Lung (tissue), 11 donors: ENCODE measurements at regions not wholly inside any gene's neighbourhood (a gene's known extent, or its start where the extent isn't known, plus 50 kb on each side); places are given as distances from the start of the nearest gene placed in this dataset.

ENCODE experiments used
- ATAC-seq: fragments of 200-7000 bp; cut with Tn5 transposase; one replicate; pipeline ENCODE4 v1.9.1; 2020; ENCODE audit warnings: moderate number of reproducible peaks; ENCODE audit not compliant: insufficient read depth, low FRiP score
- DNase-seq, 3 donors: peaks; one replicate each; pipeline ENCODE4 v3.0.0-alpha.2; 2013 to 2017
- H3K27ac ChIP-seq, 2 donors: one replicate each; pipeline ENCODE4 v1.5.1; 2013; ENCODE audit warnings: mild to moderate bottlenecking in 2 of 2, moderate library complexity in 2 of 2, control low read depth in 1 of 2, inconsistent platforms in 1 of 2, low read depth in 1 of 2, low read length in 1 of 2
- H3K27me3 ChIP-seq, 3 donors: one replicate each; pipeline ENCODE4 v1.5.1; 2013; ENCODE audit warnings: low read length in 2 of 3; ENCODE audit not compliant: control insufficient read depth in 3 of 3, insufficient read depth in 3 of 3
- H3K36me3 ChIP-seq, 4 donors: one replicate each; pipeline ENCODE4 v1.5.1; 2013; ENCODE audit warnings: low read length in 4 of 4, mild to moderate bottlenecking in 1 of 4, moderate library complexity in 1 of 4; ENCODE audit not compliant: control insufficient read depth in 4 of 4, insufficient read depth in 4 of 4
- H3K4me1 ChIP-seq, 5 donors: one replicate each; pipeline ENCODE4 v1.5.1; 2013; ENCODE audit warnings: low read length in 5 of 5, mild to moderate bottlenecking in 2 of 5, moderate library complexity in 1 of 5; ENCODE audit not compliant: control insufficient read depth in 5 of 5, insufficient read depth in 5 of 5
- H3K4me3 ChIP-seq: one replicate; pipeline ENCODE4 v1.5.1; 2013; ENCODE audit warnings: mild to moderate bottlenecking, control low read depth, moderate library complexity
- H3K9ac ChIP-seq, 2 donors: one replicate each; pipeline ENCODE4 v1.5.1; 2013; ENCODE audit warnings: low read length in 2 of 2, control low read depth in 1 of 2; ENCODE audit not compliant: insufficient read depth in 1 of 2
- H3K9me3 ChIP-seq, 4 donors: one replicate each; pipeline ENCODE4 v1.5.1; 2013; ENCODE audit warnings: low read length in 3 of 4, mild to moderate bottlenecking in 1 of 4, moderate library complexity in 1 of 4; ENCODE audit not compliant: control insufficient read depth in 4 of 4, insufficient read depth in 3 of 4
- CTCF ChIP-seq: IDR thresholded peaks from 2 replicates; pipeline ENCODE4 v1.5.1; 2012; ENCODE audit warnings: mild to moderate bottlenecking; ENCODE audit errors: control extremely low read depth, extremely low read depth
- WGBS, 2 donors: extraction: QIAGEN DNeasy Blood & Tissue Kit; methylation state at CpG; one replicate each; pipeline ENCODE4 v1.1.7; 2013; 5-methylcytosine and 5-hydroxymethylcytosine counted together
- donor health status: control.
- donor health status: control.
- donor health status: Bipolar disorder and iron deficiency.
- donor health status: healthy.
- donor health status: DM: yes; HTN: yes; CAD: no.

DNA sequence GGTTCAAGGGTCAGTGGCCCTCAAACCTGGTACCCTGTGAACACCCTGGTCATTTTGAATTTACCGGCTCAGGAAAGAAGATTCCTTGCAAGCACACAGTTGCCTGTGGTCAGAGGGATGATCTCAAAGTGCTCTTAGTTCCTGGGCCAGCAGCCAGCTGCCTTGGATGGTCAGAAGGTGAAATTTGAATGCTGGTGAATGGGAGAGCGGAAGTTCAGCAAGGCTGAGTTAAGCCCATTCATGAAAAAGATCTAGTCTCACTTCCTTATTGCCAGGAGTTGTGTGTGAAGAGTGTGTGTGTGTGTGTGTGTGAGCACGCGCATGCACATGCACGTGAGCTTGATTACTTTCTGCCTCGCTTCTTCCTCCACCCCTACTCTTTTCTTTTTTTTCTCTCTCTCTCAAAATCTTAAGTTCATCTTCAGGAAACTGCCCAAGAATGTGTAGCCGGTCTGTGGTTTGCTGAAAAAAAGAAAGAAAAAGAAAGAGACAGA is 155.5 kb upstream of the CCND2 start:
- ATAC-seq, result peak; percentile 55
- H3K27me3 ChIP-seq, result peaks cover 0 to 3% (median 0%) of the 10 kb centered on the region in 3 donors
- 5 to 28% methylated on average over 7 of the region's 7 CpGs for WGBS, 2 donors
- no peaks in the 10 kb centered on the region for H3K9me3 ChIP-seq
- no peak for TF ChIP-seq CTCF
- H3K36me3 ChIP-seq, result no peaks in the 10 kb centered on the region
- H3K9ac ChIP-seq, result no peak overlapping the region
- peaks cover 0 to 11% (median 8%) of the 10 kb centered on the region in 5 donors for H3K4me1 ChIP-seq
- H3K27ac ChIP-seq, result no peak overlapping the region
- no peak overlapping the region for H3K4me3 ChIP-seq
- peak; percentile 25 to 81 (median 53) for DNase-seq

GRCh38 chr12:4117386-4118016 is 156.1 kb upstream of the CCND2 start:
- DNase-seq (no peak), ATAC-seq (no peak)
- Histone ChIP-seq H3K9me3 (no peaks in the 10 kb centered on the region), H3K9ac (no peak overlapping the region), H3K36me3 (no peaks in the 10 kb centered on the region), H3K4me1 (peaks cover 0 to 11% (median 8%) of the 10 kb centered on the region in 5 donors), H3K27ac (no peak overlapping the region), H3K27me3 (peaks cover 0 to 3% (median 0%) of the 10 kb centered on the region in 3 donors), H3K4me3 (no peak overlapping the region)
- no peak for TF ChIP-seq CTCF
- 65 to 77% methylated on average over 12 of the region's 12 CpGs for WGBS, 2 donors

DNA sequence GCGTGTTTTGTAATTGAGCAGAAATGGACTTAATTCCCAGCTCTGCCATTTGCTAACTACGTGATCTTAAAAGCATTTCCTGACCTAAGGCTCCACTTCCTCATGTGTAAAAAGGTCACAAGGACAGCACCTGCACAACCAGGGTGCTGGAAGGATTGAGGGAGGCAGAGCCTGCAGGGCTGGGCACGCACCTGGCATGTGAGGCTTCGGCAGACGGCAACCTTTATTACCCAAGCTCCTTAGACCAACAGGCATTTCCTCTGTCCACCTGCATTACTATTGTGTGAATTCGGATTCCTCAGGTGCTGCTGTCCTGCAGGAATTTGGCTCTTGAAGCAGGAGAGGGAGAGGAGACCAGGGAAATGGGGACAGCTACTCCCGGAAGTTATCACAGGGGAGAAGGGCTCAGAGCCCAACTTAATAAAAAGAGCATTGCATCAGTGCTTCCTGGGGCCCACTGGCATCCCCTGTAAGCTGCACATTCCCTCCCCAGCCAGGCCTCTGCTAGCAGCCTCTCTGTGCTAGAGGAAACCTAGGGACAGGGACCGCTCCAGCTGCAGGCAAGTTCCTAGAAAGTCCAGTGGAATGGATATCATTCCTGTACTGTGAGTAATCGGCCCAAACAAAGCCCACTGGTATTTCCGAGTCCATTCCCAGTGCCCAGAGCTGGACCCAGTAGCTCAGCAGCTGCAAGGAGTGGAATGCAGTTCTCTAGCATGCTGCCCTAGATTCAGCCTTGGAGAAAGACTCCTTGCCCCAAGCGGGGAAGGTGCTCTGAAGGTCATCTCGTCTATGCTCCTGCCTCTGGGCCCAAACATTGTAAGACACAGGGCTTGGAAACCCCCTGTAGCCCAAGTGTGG is 157.1 kb upstream of the CCND2 start:
- DNase-seq (no peak), ATAC-seq (peak; percentile 29)
- Histone ChIP-seq H3K4me1 (peaks cover 0 to 11% (median 8%) of the 10 kb centered on the region in 5 donors), H3K36me3 (no peaks in the 10 kb centered on the region), H3K27ac (no peak overlapping the region), H3K9ac (no peak overlapping the region), H3K27me3 (peaks cover 0 to 3% (median 0%) of the 10 kb centered on the region in 3 donors), H3K9me3 (no peaks in the 10 kb centered on the region), H3K4me3 (no peak overlapping the region)
- TF ChIP-seq CTCF, result no peak
- 51 to 63% methylated on average over 12 of the region's 12 CpGs for WGBS, 2 donors
